T-helper 2 cell (primary cell): ENCODE measurements at regions not wholly inside any gene's neighbourhood (a gene's known extent, or its start where the extent isn't known, plus 50 kb on each side); places are given as distances from the start of the nearest gene placed in this dataset.
"Not testable (repeated sequence)": the region's sequence is repeated elsewhere in the genome, so short reads cannot be mapped to it uniquely, and the experiment has no call there.

ENCODE experiments used
- DNase-seq, 5 experiments: peaks; one replicate each; pipeline versions ENCODE4 v3.0.0 to v3.0.0-alpha.2; 2012 to 2022

DNA sequence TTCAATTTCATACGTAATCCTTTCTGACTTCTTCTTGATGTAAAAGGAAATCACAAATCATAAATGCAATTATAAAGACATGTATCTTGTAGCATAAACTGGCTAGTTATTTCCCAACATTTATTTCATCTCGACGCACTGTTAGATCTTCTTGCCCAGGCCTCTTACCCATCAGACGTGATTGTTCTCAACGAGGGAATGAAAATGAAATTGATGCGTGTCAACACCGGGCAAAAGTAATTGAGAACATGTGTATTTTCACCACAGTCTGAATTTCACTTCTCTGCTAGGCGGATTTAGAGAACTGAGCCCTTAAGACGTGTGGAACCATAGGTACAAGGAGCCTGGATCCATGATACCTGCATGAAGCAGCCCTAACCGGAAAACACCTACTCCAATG, 519.7 kb downstream of the KCNT2 start:
- DNase-seq, result no peak

DNA sequence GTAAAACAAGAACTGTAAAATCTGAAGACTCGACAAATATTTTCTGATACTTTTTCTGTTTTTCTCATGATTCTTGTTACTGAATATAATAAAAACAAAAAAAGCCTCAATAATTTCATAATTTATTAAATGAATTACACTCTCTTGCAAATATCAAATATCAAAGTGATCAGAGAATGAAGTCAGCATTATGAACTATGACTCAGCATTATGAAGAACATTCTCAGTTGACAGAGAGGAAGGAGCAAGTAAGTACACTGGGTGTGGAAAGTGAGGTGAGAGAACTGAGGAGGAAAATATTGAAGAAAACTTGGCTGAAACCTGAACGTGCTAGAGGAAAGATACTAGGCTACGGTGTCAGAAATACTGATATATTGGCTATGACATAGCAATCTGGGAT, 529.5 kb downstream of the KCNT2 start:
- no peak for DNase-seq

DNA sequence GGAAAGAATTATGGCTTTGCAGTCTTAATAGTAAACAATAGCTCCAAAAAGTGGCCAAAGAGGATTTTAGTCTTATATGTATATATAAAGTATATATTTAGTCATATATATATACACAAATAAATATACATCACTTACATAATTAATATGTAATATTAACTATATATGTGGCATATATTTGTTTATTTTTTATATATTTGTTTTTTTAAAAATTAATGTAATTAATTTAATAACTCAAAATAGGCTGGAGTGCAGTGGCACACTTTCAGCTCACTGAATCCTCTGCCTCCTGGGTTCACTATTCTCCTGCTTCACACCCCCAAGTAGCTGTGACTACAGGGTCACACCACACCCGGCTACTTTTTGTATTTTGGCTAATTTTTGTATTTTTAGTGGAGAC, 532.6 kb downstream of the KCNT2 start:
- no peak for DNase-seq

DNA sequence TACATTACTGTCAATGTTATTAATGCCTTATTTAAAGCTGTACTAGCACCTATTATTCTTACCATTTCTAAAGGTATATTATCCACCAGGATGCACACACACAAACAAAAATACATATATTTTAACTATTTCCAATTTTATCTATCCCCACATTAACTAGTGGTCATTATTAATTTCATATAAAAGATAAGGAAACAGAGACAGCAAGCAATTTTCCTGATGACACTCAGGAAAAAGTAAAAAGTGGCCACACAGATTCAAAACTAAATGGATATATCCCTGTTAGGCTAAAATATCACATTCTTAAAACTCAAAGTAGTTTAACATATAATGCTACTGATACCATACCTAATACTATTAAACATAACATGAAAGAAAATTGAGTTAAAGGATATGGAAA, 534.1 kb downstream of the KCNT2 start:
- no peak for DNase-seq

DNA sequence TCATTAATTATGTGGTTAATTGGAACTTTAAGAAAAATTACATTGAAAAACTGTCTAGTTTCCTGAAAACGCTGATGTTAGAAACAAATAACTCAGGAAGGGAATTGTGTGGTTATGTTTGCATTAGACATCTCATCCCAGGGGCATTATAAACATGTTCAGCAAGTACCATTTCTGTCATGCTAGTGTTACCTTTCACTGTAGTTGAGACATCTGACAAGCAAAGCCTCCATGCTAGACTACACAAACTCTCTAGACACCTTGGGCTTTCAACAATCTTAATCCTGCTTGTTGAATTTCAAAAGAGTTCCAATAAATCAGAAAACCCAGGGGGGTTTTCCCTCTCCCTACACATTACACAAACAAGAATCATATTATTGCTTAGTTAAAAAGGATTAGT, 536.8 kb downstream of the KCNT2 start:
- DNase-seq, result no peak

DNA sequence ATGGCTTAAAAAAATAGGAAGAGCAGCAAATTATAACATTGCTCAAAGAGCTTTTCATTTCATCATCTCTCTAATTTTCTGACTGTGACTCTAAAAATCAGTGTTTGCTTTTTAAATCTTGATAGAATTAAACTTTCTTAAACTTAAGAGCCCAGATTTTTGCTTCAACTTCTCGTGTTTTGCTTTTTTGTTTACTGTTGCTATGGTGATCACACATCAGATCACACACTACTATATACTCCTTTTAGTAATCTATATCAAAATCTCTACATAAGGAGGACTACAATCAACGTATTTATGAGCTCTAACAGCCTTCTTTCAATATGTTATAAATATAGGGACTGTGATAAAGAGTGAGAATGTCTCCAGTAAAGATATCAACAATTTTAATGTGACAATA, 537.3 kb downstream of the KCNT2 start:
- DNase-seq, result no peak

DNA sequence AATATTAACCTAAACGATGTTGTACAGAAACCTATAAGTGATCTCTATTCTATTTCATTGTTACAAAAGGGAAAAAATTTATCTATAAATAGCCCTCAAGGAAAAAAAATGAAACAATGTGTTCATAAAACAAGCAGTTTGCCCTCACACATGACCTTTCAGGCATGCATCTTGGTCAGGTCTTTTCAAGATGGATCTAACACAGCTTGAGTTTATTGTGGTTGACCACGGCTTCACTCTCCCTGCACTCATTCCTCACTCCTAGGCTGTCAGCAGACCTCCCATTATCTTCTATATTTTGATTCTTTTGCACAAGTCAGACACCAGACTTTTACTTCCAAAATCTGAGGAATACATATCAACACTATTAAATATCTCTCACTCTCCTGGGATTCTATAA, 544.3 kb downstream of the KCNT2 start:
- DNase-seq, result no peak

DNA sequence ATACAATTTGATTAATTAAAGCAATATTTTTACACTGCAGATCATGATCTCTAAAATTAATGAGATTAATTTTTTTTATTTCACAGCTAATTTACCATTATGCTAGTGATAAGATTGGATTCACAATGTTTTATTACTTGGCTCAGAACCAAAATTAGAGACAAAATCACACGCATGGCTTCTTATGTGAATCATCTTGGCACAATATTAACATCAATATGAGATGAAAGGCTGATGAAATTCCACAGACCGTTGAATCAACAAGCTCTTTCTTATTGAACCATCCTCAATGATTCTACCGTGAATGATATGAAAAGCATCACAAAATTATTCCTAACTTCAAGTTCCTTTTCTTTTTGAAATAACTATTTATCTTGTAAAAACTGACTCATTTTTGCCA, 544.9 kb downstream of the KCNT2 start:
- no peak for DNase-seq

DNA sequence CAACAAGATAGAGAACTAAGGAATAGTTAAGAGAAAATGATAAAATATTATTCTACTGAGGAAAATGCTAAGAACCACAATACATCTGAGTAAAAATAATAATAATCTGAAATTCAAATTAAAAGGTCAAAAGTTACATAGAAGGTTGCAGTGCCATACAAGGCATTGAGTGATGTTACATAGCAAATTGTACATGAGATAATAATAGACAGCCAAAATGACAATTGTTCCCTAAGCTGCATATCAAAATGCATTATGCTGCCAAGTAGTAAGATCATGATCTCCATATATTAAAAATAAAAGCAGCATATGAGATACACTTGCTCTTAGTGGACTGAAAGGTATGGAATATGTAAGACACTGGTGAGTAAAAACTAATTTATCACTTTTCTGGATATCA, 547.7 kb downstream of the KCNT2 start:
- DNase-seq, result no peak

DNA sequence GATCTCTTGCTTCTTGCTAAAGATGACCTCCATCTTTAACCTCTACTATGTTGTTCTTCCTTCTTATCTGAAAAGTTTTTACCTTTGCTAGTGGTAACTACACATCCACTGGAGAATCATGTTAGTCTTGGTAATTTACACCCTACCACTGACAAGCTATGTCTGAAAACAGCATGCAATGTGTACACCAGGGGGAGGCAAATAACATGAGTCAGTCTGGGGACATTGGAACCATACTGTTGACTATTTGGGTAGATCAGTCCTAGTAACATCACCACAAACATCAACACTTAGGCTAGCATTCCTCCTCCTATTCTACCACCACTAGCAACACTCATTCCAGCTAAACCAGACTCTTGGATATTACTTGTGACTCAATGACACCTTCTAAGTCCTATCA, 549.0 kb downstream of the KCNT2 start:
- DNase-seq, result no peak

DNA sequence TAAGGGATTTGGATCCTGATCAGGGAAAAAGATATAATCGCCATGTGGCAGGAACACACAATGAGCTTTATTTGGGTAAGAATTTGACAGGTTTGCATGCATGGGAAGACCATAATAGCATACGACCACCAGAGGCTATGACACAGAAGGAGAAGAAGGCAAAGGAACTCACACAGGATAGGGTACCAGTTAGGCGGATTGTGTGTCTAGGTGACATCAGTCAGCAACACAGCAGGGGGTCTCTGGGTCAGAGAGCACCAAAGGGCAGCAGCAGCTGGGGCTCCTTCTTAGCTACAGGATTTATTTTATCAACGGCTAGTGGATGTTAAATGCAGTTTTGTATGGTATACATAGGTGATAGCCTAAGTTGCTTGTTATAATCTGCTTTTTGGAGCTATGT, 551.3 kb downstream of the KCNT2 start:
- no peak for DNase-seq

DNA sequence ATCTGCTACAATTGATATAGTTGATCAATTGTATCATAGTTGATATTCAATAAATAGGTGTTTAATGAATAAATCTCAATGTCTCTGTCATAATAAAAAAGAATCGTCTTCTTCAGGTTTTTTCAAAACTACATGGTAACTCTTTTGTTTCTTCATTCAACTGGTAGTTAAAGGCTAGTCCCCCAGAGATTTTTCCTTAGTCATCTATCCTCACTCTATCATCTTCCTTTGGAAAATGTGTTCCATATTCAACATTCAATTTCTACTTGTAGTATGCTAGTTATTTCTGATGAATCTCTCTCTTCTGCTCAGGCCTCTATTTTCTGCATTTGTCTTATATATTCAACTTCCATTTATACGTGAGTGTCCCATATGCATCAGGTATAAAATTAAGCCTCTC, 558.8 kb downstream of the KCNT2 start:
- DNase-seq, result no peak

DNA sequence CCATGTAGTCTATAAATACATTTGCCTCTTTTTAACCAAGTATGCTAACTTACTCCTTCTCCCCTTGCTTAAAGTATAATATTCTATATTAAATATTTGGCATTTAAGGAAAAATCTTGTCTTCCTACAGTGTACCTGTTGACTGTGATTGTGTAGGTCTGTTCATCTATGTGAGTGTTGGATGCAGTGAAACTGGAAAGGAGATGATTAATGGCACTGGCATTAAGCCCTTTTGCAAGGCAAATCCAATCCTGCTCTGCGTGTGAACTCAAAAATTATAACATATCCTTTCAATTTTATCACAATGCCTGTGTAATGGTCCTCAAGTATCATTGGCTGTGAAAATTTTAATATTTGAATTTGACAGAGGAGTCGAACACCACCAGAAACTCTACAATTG, 565.0 kb downstream of the KCNT2 start:
- no peak for DNase-seq

DNA sequence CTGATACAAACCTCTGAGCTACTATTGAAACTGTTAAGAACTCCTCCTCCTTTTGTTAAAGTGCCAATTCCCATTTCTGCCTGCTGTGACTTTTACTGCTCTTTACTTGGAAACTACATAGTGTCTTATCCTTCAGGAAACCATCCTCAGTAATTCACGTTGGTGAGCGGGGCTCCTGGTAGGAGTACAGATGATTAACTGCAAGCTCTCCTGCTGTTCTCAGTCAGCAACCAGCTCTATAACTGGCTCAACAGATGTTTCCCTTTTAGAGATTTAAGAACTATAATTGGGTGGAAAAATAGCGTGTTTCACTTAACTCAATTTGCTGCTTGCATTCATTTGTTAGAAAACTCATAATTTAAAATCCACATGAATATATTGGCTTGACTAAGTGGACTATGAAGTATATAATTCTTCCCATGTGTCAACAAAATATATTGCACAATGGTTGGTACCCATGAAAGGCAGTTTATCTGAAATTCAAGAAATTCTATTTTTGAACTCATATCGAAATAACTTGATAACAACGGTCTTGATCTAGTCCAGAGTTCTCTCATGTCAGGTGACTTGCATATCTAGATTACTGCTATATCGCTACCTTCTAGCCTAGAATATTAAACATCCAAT, 574.0 kb downstream of the KCNT2 start:
- DNase-seq, result no peak

DNA sequence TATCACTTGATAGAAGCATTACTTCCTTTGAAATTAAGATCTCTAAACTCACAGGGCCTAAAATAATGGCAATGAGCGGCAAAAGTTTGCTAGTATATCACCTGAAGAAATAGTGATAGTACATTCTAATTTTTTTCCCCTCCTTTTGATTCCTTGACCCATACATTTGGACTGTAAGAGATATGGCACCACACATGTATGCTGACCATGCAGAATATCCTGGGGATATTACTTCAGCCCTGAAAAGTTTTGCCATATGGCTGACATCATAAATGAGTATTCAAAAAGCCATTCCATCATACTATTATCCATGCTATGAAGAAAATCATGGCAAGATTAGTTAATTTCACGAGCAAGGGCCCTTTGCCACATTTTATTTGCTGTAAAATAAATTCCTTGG, 576.9 kb downstream of the KCNT2 start:
- DNase-seq, result not testable (repeated sequence)

DNA sequence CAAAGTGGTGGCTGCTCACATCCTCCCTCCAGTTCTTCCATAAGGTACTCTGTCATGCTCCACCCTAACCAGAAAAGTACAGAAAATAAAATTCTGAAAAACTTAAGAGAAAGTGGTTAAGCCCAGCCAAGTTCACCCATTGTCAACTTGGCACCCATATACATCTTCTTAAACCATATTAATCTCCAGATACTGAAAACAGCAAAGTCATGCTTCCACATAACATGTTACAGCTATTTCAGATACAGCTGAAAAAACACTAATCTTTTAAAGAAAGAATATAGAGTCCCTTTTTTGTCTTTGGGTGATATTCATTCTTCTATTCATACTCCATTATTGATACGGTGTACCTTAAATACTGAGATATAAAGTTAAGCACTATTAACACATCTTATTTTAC, 577.8 kb downstream of the KCNT2 start:
- DNase-seq, result no peak

DNA sequence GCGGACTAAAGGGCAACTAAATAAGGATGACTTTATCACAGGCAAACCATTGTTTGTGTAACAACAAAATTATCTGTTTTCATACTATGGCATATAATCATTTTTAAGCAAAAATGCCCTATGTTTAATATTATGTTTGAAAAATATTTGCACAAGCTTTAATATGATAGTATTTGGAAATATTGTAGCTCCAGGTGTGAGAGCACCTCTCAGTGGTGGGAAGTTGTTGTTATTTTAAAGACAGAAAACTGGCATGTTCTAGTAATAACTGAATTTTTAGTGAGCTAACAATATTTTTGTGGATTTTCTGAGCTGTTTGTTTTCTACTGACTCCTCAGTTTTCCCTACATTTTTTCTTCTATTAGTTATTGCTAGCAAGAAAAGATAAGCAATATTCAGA, 578.8 kb downstream of the KCNT2 start:
- no peak for DNase-seq

DNA sequence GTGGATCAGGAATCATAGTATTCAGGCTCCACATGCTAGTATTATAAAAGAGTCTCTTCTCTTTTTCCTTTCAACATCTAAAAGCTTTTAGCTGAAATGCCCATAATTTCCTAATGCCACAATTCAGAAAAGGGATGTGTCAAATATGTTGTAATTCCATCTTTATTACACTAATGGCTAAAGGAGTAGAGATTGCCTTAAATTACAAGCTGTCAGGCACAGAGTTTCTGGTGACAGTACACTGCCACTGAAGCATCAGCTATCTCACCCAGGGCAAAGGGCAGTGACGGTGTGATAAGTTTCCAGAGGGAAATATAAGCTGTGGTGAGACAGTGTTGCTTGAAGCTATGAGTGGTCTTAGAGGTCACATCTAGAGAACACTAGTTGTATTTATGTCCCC, 581.1 kb downstream of the KCNT2 start:
- DNase-seq, result no peak

DNA sequence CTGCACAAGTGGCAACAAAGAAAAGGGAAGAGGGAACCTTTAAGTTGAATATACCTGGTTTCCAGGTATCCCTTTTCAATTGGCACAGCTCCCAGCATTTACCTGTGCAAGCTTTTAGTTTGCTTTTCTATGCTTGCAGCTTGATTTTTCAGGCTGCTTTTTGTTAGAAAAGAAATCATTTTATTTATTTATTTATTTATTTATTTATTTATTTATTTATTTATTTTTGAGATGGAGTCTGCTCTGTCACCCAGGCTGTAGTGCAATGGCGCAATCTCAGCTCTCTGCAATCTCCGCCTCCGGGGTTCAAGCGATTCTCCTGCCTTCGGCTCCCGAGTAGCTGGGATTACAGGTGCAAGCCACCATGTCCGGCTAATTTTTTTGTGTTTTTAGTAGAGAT, 587.1 kb downstream of the KCNT2 start:
- DNase-seq, result not testable (repeated sequence)

DNA sequence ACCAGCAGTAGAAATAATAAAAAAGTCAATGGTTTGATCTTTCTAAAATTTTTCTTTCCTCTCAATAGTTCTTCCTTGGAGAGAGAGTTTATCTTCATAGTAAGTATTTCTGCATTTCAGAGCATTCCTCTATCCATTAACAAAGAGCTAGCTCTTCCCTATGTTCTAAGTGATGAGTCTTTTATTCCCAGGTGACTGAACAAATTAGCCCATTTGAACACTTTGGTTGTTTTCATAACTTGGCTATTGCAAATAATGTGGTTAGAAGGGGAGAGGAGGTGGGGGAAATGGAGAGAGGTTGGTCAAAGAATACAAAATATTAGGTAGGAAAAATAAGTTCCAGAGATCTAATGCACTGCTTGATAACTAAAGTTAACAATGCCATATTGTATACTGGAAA, 598.9 kb downstream of the KCNT2 start:
- no peak for DNase-seq

DNA sequence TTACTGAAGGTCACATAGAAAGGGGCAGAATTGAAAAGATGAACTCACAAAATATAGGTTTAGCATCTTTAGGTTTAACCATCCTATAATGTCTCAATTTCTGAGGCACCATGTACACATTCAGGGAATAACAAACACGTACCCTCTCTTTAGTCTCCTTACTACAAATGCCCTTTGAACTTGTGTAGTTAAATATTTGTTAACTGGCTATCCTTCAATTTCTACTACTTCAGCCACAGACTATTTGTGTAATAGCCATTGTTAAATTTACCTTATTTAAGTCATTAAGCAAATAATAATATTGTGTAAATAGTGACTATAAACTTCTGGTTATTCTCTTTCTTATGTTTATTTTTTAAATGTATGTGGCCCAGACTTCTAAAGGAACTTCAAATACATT, 600.5 kb downstream of the KCNT2 start:
- DNase-seq, result no peak

DNA sequence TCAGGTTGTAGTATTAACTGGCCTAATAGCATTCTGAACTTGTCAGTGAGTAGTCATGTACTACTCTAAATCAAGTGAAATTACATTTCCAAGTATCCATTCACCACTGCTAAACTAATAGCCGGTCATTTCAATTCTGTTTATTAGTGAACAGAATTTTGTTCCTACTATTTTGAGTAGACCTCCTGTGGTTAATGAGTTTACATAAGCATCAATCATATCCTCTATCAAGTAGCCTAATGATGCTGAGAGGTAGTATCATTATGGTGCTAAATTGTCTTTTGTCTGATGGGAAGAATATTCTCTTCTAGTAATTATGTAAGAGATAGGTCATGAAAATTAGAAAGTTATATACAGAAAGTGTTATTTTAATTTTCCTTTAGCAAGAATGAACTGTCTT, 602.8 kb downstream of the KCNT2 start:
- DNase-seq, result no peak

DNA sequence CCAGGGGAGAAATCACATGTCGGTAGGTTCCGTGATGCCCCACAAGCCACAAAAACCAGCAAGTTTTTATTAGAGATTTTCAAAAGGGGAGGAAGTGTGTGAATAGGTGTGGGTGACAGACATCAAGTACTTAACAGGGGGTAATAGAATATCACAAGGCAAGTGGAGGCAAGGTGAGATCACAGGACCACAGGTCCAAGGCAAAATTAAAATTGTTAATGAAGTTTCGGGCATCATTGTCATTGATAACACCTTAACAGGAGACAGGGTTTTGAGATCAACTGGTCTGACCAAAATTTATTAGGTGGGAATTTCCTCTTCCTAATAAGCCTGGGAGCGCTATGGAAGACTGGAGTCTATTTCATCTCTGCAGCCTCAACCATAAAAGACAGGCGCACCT, 603.9 kb downstream of the KCNT2 start:
- DNase-seq, result not testable (repeated sequence)

DNA sequence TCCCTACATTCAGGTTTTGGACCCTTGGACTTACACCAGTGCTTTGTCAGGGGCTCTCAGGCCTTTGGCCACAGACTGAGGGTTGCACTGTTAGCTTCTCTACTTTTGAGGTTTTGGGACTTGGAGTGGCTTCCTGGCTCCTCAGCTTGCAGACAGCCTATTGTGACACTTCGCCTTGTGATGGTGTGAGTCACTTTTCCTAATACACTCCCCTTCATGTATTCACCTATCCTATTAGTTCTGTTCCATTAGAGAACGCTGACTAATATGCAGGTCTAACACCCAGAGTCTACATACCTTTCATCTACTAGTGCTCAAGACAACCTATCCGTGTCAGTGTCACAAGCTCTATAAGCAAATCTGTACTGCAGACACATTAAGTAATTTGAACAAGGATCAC, 605.3 kb downstream of the KCNT2 start:
- DNase-seq, result no peak

DNA sequence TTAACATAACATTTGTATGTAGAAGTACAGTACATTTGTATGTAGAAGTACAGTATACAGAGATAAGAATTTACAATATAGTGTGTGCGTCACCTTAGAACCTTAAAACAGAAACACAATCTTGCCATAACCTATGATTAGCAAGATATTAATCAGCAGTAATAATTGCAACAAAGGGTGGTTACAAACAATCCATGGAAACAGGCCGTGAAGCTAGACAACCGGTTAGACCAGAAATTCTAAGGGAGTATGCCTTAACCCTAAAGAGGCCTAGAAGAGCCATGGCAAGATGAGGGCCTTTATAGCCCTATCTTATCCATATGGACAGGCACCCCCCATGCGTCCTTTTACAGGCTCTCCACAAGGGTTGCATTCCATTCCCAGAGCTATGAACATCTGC, 605.9 kb downstream of the KCNT2 start:
- DNase-seq, result not testable (repeated sequence)

DNA sequence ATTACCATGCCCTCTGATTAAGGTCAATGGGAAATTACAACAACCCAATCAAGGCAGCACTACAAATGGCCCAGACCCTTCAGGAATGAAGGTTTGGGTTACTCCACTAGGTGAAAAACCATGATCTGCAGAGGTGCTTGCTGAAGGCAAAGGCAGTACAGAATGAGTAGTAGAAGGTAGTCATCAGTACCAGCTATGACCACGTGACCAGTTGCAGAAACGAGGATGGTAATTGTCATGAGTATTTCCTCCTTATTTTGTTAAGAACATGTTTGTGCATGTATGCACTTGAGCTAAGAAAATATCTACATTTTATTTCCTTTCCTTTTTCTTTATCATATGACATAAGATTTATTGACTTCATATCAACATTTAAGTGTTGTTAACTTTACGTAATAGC, 607.1 kb downstream of the KCNT2 start:
- no peak for DNase-seq
